GM23248 (cell line): ENCODE measurements at regions not wholly inside any gene's neighbourhood (a gene's known extent, or its start where the extent isn't known, plus 50 kb on each side); places are given as distances from the start of the nearest gene placed in this dataset.

Experiments used
- EZH2 ChIP-seq: fragments of 200-600 bp; sonication (generic); IDR thresholded peaks from 2 replicates; pipeline ENCODE4 v1.6.1; 2018; ENCODE audit warnings: antibody characterized with exemption, mild to moderate bottlenecking; ENCODE audit not compliant: insufficient read depth, poor library complexity, severe bottlenecking
- EZH2phosphoT487 ChIP-seq: fragments of 200-600 bp; sonication (generic); IDR thresholded peaks from 2 replicates; pipeline ENCODE4 v1.6.1; 2018; ENCODE audit warnings: antibody characterized with exemption, moderate library complexity, mild to moderate bottlenecking, low read depth; ENCODE audit not compliant: insufficient read depth

DNA sequence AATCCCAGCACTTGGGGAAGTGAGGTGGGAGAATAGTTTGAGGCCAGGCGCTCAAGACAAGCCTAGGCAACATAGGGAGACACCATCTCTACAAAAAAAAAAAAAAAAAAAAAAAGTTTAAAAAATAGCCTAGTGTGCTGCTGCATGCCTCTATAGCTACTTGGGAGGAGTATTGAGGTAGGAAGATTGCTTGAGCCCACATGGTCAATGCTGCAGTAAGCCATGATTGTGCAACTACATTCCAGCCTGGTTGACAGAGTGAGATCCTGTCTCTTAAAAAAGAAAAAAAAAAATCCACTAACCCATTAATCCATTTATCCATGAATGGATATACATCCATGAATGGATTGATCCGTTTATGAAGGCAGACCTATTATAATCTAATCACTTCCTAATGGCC lies 1064.6 kb upstream of the EYS start:
- no peak for TF ChIP-seq EZH2phosphoT487
- TF ChIP-seq EZH2: no peak
